NCI-H1417 (cell line): ENCODE measurements at regions not wholly inside any gene's neighbourhood (a gene's known extent, or its start where the extent isn't known, plus 50 kb on each side); places are given as distances from the start of the nearest gene placed in this dataset.

Source experiments
- DNase-seq, 3 experiments: peaks; one replicate each; lab custom pipeline; 2025; lab: John Stamatoyannopoulos, UW

- DNase-seq, result no peak
Measured at GRCh38 chrX:33726281-33727160, 405.6 kb downstream of the FAM47A start.

DNA sequence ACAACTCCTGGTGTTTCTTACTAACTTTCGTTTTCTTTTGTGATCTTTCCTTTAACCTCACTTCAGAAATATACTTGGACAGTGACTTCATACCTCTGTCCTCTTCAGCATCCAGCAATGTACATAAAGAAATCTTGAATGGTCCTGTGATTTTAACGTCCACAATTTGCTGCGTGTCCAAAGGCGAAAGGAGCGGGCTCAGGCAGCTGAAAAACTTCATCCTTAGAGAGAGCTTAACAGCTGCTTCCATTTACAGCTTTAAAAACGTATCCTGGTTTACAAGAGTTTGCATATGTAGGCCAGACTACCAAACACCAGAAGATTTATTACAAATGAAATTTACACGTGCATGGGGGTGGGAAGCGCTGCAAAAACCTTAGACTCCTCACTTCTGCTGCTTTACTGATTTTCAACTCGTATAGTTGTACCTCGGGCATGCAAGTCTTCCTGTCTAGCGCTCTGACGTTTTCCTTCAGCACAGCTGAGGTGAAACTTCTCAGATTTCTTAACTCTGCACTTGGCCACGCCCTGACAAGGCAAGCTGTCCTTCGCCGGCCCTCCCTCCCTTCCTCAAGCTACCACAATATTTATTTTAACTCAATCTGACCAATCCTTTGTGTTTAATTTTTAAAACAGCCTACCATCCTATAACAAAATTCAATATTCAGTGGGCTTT lies 406.4 kb downstream of the FAM47A start:
- no peak for DNase-seq

DNA sequence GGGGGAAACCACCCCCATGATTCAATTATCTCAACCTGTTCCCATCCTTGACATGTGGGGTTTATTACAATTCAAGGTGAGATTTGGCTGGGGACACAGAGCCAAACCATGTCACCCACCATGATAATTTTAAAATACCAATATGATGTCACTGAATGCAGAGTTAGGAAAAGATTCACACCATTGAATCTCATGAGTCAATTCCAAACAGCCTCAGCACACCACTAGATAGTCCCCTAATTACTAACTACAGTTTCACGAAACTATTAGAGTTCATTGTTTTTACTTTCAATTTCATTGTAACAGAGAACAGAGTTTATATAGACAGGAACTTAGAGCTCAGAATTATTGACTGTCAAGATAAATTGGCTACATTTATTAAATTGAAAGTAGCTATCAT lies 410.2 kb downstream of the FAM47A start:
- DNase-seq, result no peak

DNA sequence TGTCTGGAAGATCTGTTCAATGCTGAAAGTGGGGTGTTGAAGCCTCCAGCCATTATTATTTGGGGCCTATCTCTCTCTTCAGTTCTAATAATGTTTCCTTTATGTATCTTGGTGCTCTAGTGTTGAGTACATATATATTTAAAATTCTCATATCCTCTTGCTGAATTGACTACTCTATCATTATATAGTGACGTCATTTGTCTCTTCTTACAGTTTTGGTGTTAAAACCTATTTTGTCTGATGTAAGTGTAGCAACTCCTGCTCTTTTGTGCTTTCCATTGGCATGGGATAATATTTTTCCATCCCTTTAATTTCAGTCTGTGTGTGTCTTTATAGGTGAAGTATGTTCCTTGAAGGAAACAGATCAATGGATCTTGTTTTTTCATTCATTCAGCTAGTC lies 446.0 kb downstream of the FAM47A start:
- DNase-seq, result no peak
